NT2/D1 (cell line): ENCODE measurements at regions not wholly inside any gene's neighbourhood (a gene's known extent, or its start where the extent isn't known, plus 50 kb on each side); places are given as distances from the start of the nearest gene placed in this dataset.

ENCODE experiments used
- SUZ12 ChIP-seq: IDR thresholded peaks from 2 replicates; pipeline ENCODE4 v1.6.1; 2011; ENCODE audit not compliant: insufficient read length, insufficient read depth; ENCODE audit errors: extremely low read depth
- YY1 ChIP-seq: IDR thresholded peaks from 2 replicates; pipeline ENCODE4 v1.6.1; 2011; ENCODE audit not compliant: insufficient read length, insufficient read depth
- ZNF274 ChIP-seq: IDR thresholded peaks from 2 replicates; pipeline ENCODE4 v1.6.1; 2011; ENCODE audit warnings: mild to moderate bottlenecking, low read depth, low read length

GRCh38 chr4:135201081-135201480 is 999.5 kb upstream of the PABPC4L start:
- TF ChIP-seq SUZ12 (no peak), ZNF274 (no peak), YY1 (no peak)
